IMR-90 (cell line): ENCODE measurements at regions not wholly inside any gene's neighbourhood (a gene's known extent, or its start where the extent isn't known, plus 50 kb on each side); places are given as distances from the start of the nearest gene placed in this dataset.

Experiments used
- ATAC-seq: fragments of 200-7000 bp; cut with Tn5 transposase; 2 replicates; pipeline ENCODE4 v1.9.1; 2020; ENCODE audit warnings: low read depth, mild to moderate bottlenecking, moderate library complexity
- BruUV-seq: library from RNA; stranded (reverse); fragments of 400-500 nt; replicated peaks from 2 replicates; lab custom pipeline; 2021; lab: Mats Ljungman, UMichigan
- CTCF ChIA-PET: fragments of 300-600 bp; formaldehyde crosslinking; extraction: SDS; loops from one replicate; lab custom pipeline; 2021; ENCODE audit warnings: antibody characterized with exemption; lab: Yijun Ruan, JAX
- POLR2A ChIA-PET: fragments of 300-600 bp; sonication (Branson Sonifier 250); formaldehyde crosslinking; loops from one replicate; lab custom pipeline; 2022; ENCODE audit warnings: antibody characterized with exemption; ENCODE audit not compliant: unreplicated experiment; lab: Charles Lee
- DNase-seq: peaks from one replicate; pipeline ENCODE4 v3.0.0; 2013
- H2AFZ ChIP-seq: replicated peaks from 2 replicates; pipeline ENCODE3; 2013; ENCODE audit warnings: low read length, mild to moderate bottlenecking; ENCODE audit not compliant: poor library complexity
- H2AK5ac ChIP-seq: 2 replicates; pipeline ENCODE4 v1.6.1; 2013; ENCODE audit warnings: low read depth, low read length, inconsistent platforms
- H2AK9ac ChIP-seq: replicated peaks from 2 replicates; pipeline ENCODE3; 2013; ENCODE audit warnings: mild to moderate bottlenecking, low read depth, low read length, moderate library complexity; ENCODE audit not compliant: poor library complexity
- H2BK120ac ChIP-seq: 2 replicates; pipeline ENCODE4 v1.6.1; 2013; ENCODE audit warnings: low read depth, low read length, inconsistent platforms
- H2BK15ac ChIP-seq: 3 replicates; pipeline ENCODE4 v1.6.1; 2013; ENCODE audit warnings: low read depth, low read length, inconsistent platforms
- H2BK20ac ChIP-seq: 2 replicates; pipeline ENCODE4 v1.6.1; 2013; ENCODE audit warnings: low read depth, mild to moderate bottlenecking, inconsistent platforms, low read length, moderate library complexity
- H2BK5ac ChIP-seq: 2 replicates; pipeline ENCODE4 v1.6.1; 2013; ENCODE audit warnings: mild to moderate bottlenecking, low read depth, low read length, inconsistent platforms; ENCODE audit not compliant: poor library complexity, severe bottlenecking
- H3K14ac ChIP-seq: replicated peaks from 2 replicates; pipeline ENCODE4 v1.6.1; 2013; ENCODE audit warnings: low read depth, low read length, inconsistent platforms
- H3K18ac ChIP-seq: 2 replicates; pipeline ENCODE4 v1.6.1; 2013; ENCODE audit warnings: low read depth, low read length, control low read depth
- H3K23ac ChIP-seq: 2 replicates; pipeline ENCODE4 v1.6.1; 2013; ENCODE audit warnings: low read depth, low read length, inconsistent platforms
- H3K27ac ChIP-seq: 2 replicates; pipeline ENCODE4 v1.5.1; 2013; ENCODE audit warnings: mild to moderate bottlenecking, control low read depth, low read length; ENCODE audit not compliant: insufficient read depth
- H3K27me3 ChIP-seq: 2 replicates; pipeline ENCODE4 v1.6.1; 2013; ENCODE audit warnings: low read length; ENCODE audit not compliant: control insufficient read depth, insufficient read depth
- H3K36me3 ChIP-seq: 2 replicates; pipeline ENCODE4 v1.6.1; 2013; ENCODE audit warnings: low read length, mixed read lengths; ENCODE audit not compliant: control insufficient read depth, insufficient read depth
- H3K4ac ChIP-seq: 2 replicates; pipeline ENCODE4 v1.6.1; 2013; ENCODE audit warnings: low read depth, low read length, inconsistent platforms
- H3K4me1 ChIP-seq: 2 replicates; pipeline ENCODE4 v1.6.1; 2013; ENCODE audit warnings: low read length, mixed read lengths; ENCODE audit not compliant: control insufficient read depth, insufficient read depth
- H3K4me2 ChIP-seq: 2 replicates; pipeline ENCODE4 v1.6.1; 2013; ENCODE audit warnings: low read depth, mild to moderate bottlenecking, control low read depth, low read length, moderate library complexity
- H3K4me3 ChIP-seq: 2 replicates; pipeline ENCODE4 v1.5.1; 2013; ENCODE audit warnings: low read depth, mild to moderate bottlenecking, control low read depth, low read length, moderate library complexity; ENCODE audit not compliant: insufficient read depth
- H3K56ac ChIP-seq: 2 replicates; pipeline ENCODE4 v1.6.1; 2013; ENCODE audit warnings: low read length, inconsistent platforms; ENCODE audit not compliant: insufficient read depth; ENCODE audit errors: extremely low read depth
- H3K79me1 ChIP-seq, 2 experiments: 2 replicates each; pipeline ENCODE4 v1.6.1; 2013; ENCODE audit warnings: low read length in 2 of 2, inconsistent platforms in 1 of 2, low read depth in 1 of 2
- H3K9ac ChIP-seq: 2 replicates; pipeline ENCODE4 v1.6.1; 2013; ENCODE audit warnings: low read depth, low read length, control low read depth
- H3K9me1 ChIP-seq: 2 replicates; pipeline ENCODE4 v1.6.1; 2013; ENCODE audit warnings: low read length, inconsistent platforms; ENCODE audit not compliant: insufficient read depth
- H3K9me3 ChIP-seq: 2 replicates; pipeline ENCODE4 v1.6.1; 2013; ENCODE audit warnings: low read length; ENCODE audit not compliant: control insufficient read depth, insufficient read depth
- H4K20me1 ChIP-seq: 2 replicates; pipeline ENCODE4 v1.6.1; 2013; ENCODE audit warnings: low read length, inconsistent platforms; ENCODE audit not compliant: insufficient read depth
- H4K5ac ChIP-seq: 2 replicates; pipeline ENCODE4 v1.6.1; 2013; ENCODE audit warnings: mild to moderate bottlenecking, low read depth, low read length, control low read depth
- H4K8ac ChIP-seq, 2 experiments: 2 replicates each; pipeline ENCODE4 v1.6.1; 2013; ENCODE audit warnings: low read depth in 2 of 2, low read length in 2 of 2, control low read depth in 1 of 2, inconsistent platforms in 1 of 2
- H4K91ac ChIP-seq: 2 replicates; pipeline ENCODE4 v1.6.1; 2013; ENCODE audit warnings: low read depth, low read length, inconsistent platforms; ENCODE audit not compliant: insufficient read depth
- BHLHE40 ChIP-seq: fragments of 150-350 bp; IDR thresholded peaks from 2 replicates; pipeline ENCODE4 v1.6.1; 2016; ENCODE audit warnings: mild to moderate bottlenecking, low read depth, low read length
- CEBPB ChIP-seq: IDR thresholded peaks from 2 replicates; pipeline ENCODE4 v1.6.1; 2012; ENCODE audit warnings: low read depth, low read length, improper control_type of control experiment
- CHD1 ChIP-seq: IDR thresholded peaks from 2 replicates; pipeline ENCODE4 v1.6.1; 2012; ENCODE audit warnings: low read depth, low read length, improper control_type of control experiment
- FOS ChIP-seq: fragments of 150-350 bp; IDR thresholded peaks from 2 replicates; pipeline ENCODE4 v1.6.1; 2016; ENCODE audit warnings: low read depth, low read length
- MAFK ChIP-seq: IDR thresholded peaks from 2 replicates; pipeline ENCODE4 v1.6.1; 2012; ENCODE audit warnings: low read depth, low read length, improper control_type of control experiment
- MAZ ChIP-seq: IDR thresholded peaks from 2 replicates; pipeline ENCODE4 v1.6.1; 2012; ENCODE audit warnings: low read depth, mild to moderate bottlenecking, low read length, improper control_type of control experiment, moderate library complexity, borderline replicate concordance
- MXI1 ChIP-seq: IDR thresholded peaks from 2 replicates; pipeline ENCODE4 v1.6.1; 2012; ENCODE audit warnings: low read depth, mild to moderate bottlenecking, low read length, moderate library complexity, borderline replicate concordance
- NFE2L2 ChIP-seq: fragments of 150-350 bp; IDR thresholded peaks from 2 replicates; pipeline ENCODE4 v1.6.1; 2016; ENCODE audit warnings: low read depth, mild to moderate bottlenecking, low read length
- POLR2A ChIP-seq: IDR thresholded peaks from 2 replicates; pipeline ENCODE4 v1.6.1; 2012; ENCODE audit warnings: mild to moderate bottlenecking, low read depth, low read length
- RAD21 ChIP-seq: IDR thresholded peaks from 2 replicates; pipeline ENCODE4 v1.6.1; 2012; ENCODE audit warnings: low read length, improper control_type of control experiment
- RCOR1 ChIP-seq: IDR thresholded peaks from 2 replicates; pipeline ENCODE4 v1.6.1; 2012; ENCODE audit warnings: mild to moderate bottlenecking, low read length, improper control_type of control experiment; ENCODE audit not compliant: insufficient replicate concordance
- RFX5 ChIP-seq: IDR thresholded peaks from 2 replicates; pipeline ENCODE4 v1.8.0; 2012; ENCODE audit warnings: low read depth, mild to moderate bottlenecking, low read length, moderate library complexity
- SMC3 ChIP-seq: fragments of 150-350 bp; IDR thresholded peaks from 2 replicates; pipeline ENCODE4 v1.6.1; 2016; ENCODE audit warnings: low read depth, mild to moderate bottlenecking, antibody characterized with exemption, low read length, moderate library complexity
- WGBS, 2 experiments: methylation state at CpG; one replicate each; pipeline versions ENCODE4 v1.1.5 to v1.1.7; 2013; ENCODE audit warnings: missing lambda C conversion rate in 2 of 2; ENCODE audit not compliant: insufficient read length in 1 of 2; ENCODE audit errors: extremely low coverage in 2 of 2; 5-methylcytosine and 5-hydroxymethylcytosine counted together
- dilution Hi-C: fragments of 300-500 bp; cut with HindIII; formaldehyde crosslinking; loops from one replicate; pipeline ENCODE4 v1.14.3; 2018; ENCODE audit warnings: low sequenced_read_pairs; ENCODE audit not compliant: unreplicated experiment
- in situ Hi-C: fragments of 300-500 bp; cut with MboI; formaldehyde crosslinking; loops from 3 replicates; pipeline ENCODE4 v1.14.3; 2019; ENCODE audit warnings: low sequenced_read_pairs, inconsistent platforms, mixed read lengths
- intact Hi-C: fragments of 100-400 bp; cut with micrococcal nuclease; formaldehyde crosslinking; loops from 2 replicates; pipeline ENCODE4 v1.10.0; 2022
- TF ChIP-seq, protein P1 (sequence below): conservative IDR thresholded peaks from 2 replicates; pipeline ENCODE4 v1.5.1; 2012; ENCODE audit warnings: mild to moderate bottlenecking, low read depth, low read length, improper control_type of control experiment
- TF ChIP-seq, protein P2 (sequence below): fragments of 150-350 bp; IDR thresholded peaks from 2 replicates; pipeline ENCODE4 v1.6.1; 2017; ENCODE audit warnings: mild to moderate bottlenecking, antibody characterized with exemption, low read length, low read depth
- TF ChIP-seq, protein P3 (sequence below): fragments of 150-350 bp; IDR thresholded peaks from 2 replicates; pipeline ENCODE4 v1.6.1; 2016; ENCODE audit warnings: low read depth, mild to moderate bottlenecking, low read length, moderate library complexity, borderline replicate concordance

DNA sequence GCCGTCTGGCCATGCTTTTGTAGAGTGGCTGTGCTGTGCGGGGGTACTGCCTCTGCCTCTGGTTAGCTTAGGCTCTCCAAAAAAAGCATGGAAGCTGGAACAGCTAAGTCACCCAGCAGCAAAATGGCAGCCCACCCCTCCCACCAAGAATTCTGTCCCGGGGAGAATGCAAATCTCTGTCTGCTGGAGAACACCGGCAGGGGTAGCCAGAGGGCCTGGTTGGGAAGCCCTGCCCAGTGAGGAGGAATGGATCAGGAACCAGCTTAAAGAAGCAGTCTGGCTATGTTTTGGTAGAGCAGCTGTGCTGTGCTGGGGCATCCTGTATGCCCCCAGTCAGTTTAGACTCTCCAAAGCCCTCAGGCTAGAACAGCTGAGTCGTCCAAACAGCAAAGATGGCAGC is 56.2 kb upstream of the PTPRG start:
- in situ Hi-C loops = no loop called here

More for the DNA sequence above, 56.2 kb upstream of the PTPRG start:
- Histone ChIP-seq H3K4me3 (no peak overlapping the region), H4K8ac (no peak overlapping the region), H3K79me1 (no peaks in the 10 kb centered on the region), H3K9me3 (no peaks in the 10 kb centered on the region), H2BK5ac (no peak overlapping the region), H4K91ac (no peak overlapping the region), H3K18ac (no peak overlapping the region), H3K27ac (no peak overlapping the region), H2AFZ (no peak overlapping the region), H3K9me1 (no peaks in the 10 kb centered on the region), H2BK15ac (no peak overlapping the region), H3K36me3 (no peaks in the 10 kb centered on the region), H2BK20ac (no peak overlapping the region), H2AK9ac (no peak overlapping the region), H4K20me1 (no peaks in the 10 kb centered on the region), H3K4me2 (no peak overlapping the region), H2AK5ac (no peak overlapping the region), H2BK120ac (no peak overlapping the region), H3K56ac (no peak overlapping the region), H3K23ac (no peak overlapping the region), H3K9ac (no peak overlapping the region), H3K4me1 (no peaks in the 10 kb centered on the region), H3K14ac (no peak overlapping the region), H4K5ac (no peak overlapping the region), H3K27me3 (no peaks in the 10 kb centered on the region), H3K4ac (no peak overlapping the region)
- no TSS peak for BruUV-seq
- TF ChIP-seq MXI1 = no peak
- no peak for TF ChIP-seq RFX5
- TF ChIP-seq POLR2A = no peak
- no peak for TF ChIP-seq SMC3
- TF ChIP-seq NFE2L2 = no peak
- TF ChIP-seq, protein P1, sequence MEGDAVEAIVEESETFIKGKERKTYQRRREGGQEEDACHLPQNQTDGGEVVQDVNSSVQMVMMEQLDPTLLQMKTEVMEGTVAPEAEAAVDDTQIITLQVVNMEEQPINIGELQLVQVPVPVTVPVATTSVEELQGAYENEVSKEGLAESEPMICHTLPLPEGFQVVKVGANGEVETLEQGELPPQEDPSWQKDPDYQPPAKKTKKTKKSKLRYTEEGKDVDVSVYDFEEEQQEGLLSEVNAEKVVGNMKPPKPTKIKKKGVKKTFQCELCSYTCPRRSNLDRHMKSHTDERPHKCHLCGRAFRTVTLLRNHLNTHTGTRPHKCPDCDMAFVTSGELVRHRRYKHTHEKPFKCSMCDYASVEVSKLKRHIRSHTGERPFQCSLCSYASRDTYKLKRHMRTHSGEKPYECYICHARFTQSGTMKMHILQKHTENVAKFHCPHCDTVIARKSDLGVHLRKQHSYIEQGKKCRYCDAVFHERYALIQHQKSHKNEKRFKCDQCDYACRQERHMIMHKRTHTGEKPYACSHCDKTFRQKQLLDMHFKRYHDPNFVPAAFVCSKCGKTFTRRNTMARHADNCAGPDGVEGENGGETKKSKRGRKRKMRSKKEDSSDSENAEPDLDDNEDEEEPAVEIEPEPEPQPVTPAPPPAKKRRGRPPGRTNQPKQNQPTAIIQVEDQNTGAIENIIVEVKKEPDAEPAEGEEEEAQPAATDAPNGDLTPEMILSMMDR = no peak
- no peak for TF ChIP-seq MAZ
- no peak for TF ChIP-seq MAFK
- TF ChIP-seq CHD1 = no peak
- TF ChIP-seq, protein P2, sequence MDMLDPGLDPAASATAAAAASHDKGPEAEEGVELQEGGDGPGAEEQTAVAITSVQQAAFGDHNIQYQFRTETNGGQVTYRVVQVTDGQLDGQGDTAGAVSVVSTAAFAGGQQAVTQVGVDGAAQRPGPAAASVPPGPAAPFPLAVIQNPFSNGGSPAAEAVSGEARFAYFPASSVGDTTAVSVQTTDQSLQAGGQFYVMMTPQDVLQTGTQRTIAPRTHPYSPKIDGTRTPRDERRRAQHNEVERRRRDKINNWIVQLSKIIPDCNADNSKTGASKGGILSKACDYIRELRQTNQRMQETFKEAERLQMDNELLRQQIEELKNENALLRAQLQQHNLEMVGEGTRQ = no peak
- no peak for TF ChIP-seq RCOR1
- TF ChIP-seq, protein P3, sequence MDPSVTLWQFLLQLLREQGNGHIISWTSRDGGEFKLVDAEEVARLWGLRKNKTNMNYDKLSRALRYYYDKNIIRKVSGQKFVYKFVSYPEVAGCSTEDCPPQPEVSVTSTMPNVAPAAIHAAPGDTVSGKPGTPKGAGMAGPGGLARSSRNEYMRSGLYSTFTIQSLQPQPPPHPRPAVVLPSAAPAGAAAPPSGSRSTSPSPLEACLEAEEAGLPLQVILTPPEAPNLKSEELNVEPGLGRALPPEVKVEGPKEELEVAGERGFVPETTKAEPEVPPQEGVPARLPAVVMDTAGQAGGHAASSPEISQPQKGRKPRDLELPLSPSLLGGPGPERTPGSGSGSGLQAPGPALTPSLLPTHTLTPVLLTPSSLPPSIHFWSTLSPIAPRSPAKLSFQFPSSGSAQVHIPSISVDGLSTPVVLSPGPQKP = no peak
- no peak for TF ChIP-seq BHLHE40
- TF ChIP-seq CEBPB = no peak
- TF ChIP-seq FOS = no peak
- TF ChIP-seq RAD21 = no peak
- no CpG with 5 or more reads among the region's 5 CpGs for WGBS, 2 experiments
- DNase-seq (no peak), ATAC-seq (no peak)
- POLR2A ChIA-PET = no interaction called here
- CTCF ChIA-PET = no interaction called here
- intact Hi-C loops = no loop called here
- dilution Hi-C loops = no loop called here
